ENCODE measurements at regions not wholly inside any gene's neighbourhood (a gene's known extent, or its start where the extent isn't known, plus 50 kb on each side); places are given as distances from the start of the nearest gene placed in this dataset.
"Not testable (repeated sequence)": the region's sequence is repeated elsewhere in the genome, so short reads cannot be mapped to it uniquely, and the experiment has no call there.

GRCh38 chr3:61401359-61401758 is 150.1 kb upstream of the FHIT start:
- no peak for TF ChIP-seq CTCF (IDR thresholded peaks at IDR 0.05)
- no peak for DNase-seq
- WGBS, 5 donors: 58 to 73% (median 65%) methylated on average over 3 of the region's 3 CpGs

DNA sequence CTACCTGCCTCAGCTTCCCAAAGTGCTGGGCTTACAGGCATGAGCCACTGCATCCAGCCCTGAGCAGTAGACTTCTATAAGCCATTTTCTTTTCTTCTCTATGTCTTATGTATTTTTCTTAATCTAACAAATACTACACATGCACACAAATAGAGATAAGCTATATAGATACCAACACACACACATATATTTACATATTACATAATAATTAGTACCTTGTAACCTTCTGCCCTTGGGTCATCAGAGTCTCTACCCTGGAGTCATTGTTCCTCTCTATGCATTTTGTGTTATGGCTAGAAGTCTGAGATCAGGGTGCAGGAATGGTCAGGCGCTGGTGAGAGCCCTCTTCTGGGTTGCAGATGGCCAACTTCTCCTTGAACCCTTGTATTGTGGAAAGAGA is 154.0 kb upstream of the PTPRG start:
- no peaks in the 10 kb centered on the region for H3K9me3 ChIP-seq
- H3K4me3 ChIP-seq: no peak overlapping the region
- no peaks in the 10 kb centered on the region for H3K27me3 ChIP-seq
- no peaks in the 10 kb centered on the region for H3K36me3 ChIP-seq
- TF ChIP-seq EP300 (IDR thresholded peaks at IDR 0.05) (no peak), POLR2A (IDR thresholded peaks at IDR 0.05) (no peak), CTCF (IDR thresholded peaks at IDR 0.05) (no peak), POLR2AphosphoS5 (IDR thresholded peaks at IDR 0.05) (no peak)
- intact Hi-C loops (cut with DNase I; ENCODE audit: low total_unique reads): no loop called here
- WGBS, 5 donors: 77 to 100% (median 86%) methylated on average over 1 of the region's 1 CpG
- H3K27ac ChIP-seq: no peak overlapping the region
- no peak for DNase-seq
- no peaks in the 10 kb centered on the region for H3K4me1 ChIP-seq

More at GRCh38 chr3:61401359-61401758, 150.1 kb upstream of the FHIT start:
- no peaks in the 10 kb centered on the region for H3K9me3 ChIP-seq
- H3K27me3 ChIP-seq: no peaks in the 10 kb centered on the region
- no peak overlapping the region for H3K27ac ChIP-seq
- no peak overlapping the region for H3K4me3 ChIP-seq
- no peaks in the 10 kb centered on the region for H3K36me3 ChIP-seq
- intact Hi-C loops (cut with DNase I; ENCODE audit: low total_unique reads): no loop called here
- H3K4me1 ChIP-seq: no peaks in the 10 kb centered on the region

- DNase-seq: no peak
- Histone ChIP-seq H3K9me3 (no peaks in the 10 kb centered on the region), H3K36me3 (no peaks in the 10 kb centered on the region), H3K4me1 (no peaks in the 10 kb centered on the region), H3K27me3 (no peaks in the 10 kb centered on the region), H3K4me3 (no peak overlapping the region), H3K27ac (no peak overlapping the region)
- intact Hi-C loops (cut with DNase I; ENCODE audit: low total_unique reads): no loop called here
- TF ChIP-seq EP300 (IDR thresholded peaks at IDR 0.05): no peak
- TF ChIP-seq POLR2AphosphoS5 (IDR thresholded peaks at IDR 0.05): no peak
- no peak for TF ChIP-seq POLR2A (IDR thresholded peaks at IDR 0.05)
- no peak for TF ChIP-seq CTCF (IDR thresholded peaks at IDR 0.05)
- WGBS, 5 donors: 61 to 81% (median 76%) methylated on average over 3 of the region's 3 CpGs
Measured at GRCh38 chr3:61409638-61410037, 151.7 kb upstream of the PTPRG start.

DNA sequence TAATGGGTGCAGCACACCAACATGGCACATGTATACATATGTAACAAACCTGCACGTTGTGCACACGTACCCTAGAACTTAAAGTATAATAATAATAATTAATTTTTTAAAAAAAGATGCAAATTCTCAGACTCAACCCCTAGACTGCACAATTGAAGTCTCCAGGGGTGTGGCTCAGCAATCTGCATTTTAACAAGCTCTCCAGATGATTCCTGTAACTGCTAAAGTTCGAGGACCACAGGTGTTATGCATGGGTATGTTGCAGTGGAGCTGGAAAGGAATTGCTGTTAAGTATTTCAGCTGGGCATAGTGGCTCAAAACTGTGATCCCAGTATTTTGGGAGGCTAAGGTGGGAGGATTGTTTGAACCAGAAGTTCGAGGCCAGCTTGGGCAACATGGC is 151.0 kb upstream of the PTPRG start:
- H3K27ac ChIP-seq; H3K9me3 ChIP-seq; H3K4me3 ChIP-seq; intact Hi-C loops (cut with DNase I; ENCODE audit: low total_unique reads); H3K4me1 ChIP-seq; DNase-seq; H3K27me3 ChIP-seq; H3K36me3 ChIP-seq: not testable (repeated sequence)
- 67 to 90% (median 85%) methylated on average over 4 of the region's 4 CpGs for WGBS, 5 donors

DNA sequence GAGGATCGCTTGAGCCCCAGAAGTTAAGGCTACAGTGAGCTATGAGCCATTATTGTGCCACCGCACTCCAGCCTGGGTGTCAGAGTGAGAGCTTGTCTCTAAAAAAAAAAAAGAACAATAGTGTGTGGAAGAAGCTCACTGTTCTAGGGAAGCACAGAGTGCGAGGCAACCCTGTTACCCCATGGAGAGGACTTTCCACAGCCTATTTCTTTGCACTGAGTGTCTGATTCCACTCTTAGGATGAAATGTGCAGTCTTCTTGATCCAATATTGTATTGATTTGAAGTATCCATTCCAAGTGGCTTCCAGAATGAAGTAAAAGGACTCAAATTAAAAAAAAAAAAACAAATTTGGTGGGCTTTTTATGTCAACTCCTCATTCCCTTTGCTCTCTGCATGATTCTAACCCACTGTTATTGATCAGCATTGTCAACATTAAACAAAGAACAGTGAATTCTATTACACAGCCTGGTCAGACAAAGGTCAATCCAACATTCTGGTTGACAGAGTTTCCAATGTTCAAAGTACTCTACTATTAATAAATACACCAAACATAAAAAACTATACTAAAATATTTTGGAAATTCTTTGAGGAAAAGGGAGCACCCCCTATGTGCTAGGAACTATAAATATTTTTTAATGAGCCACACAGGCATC is 150.2 kb upstream of the PTPRG start:
- H3K27me3 ChIP-seq: no peaks in the 10 kb centered on the region
- H3K36me3 ChIP-seq: no peaks in the 10 kb centered on the region
- H3K4me3 ChIP-seq: no peak overlapping the region
- no peak for DNase-seq
- 89 to 96% (median 92%) methylated on average over 3 of the region's 3 CpGs for WGBS, 5 donors
- intact Hi-C loops (cut with DNase I; ENCODE audit: low total_unique reads): no loop called here
- TF ChIP-seq EP300 (IDR thresholded peaks at IDR 0.05) (no peak), POLR2AphosphoS5 (IDR thresholded peaks at IDR 0.05) (no peak), CTCF (IDR thresholded peaks at IDR 0.05) (no peak), POLR2A (IDR thresholded peaks at IDR 0.05) (no peak)
- no peak overlapping the region for H3K27ac ChIP-seq
- H3K4me1 ChIP-seq: no peaks in the 10 kb centered on the region
- H3K9me3 ChIP-seq: no peaks in the 10 kb centered on the region

Data from stomach (tissue), 8 donors.